ENCODE measurements at regions not wholly inside any gene's neighbourhood (a gene's known extent, or its start where the extent isn't known, plus 50 kb on each side); places are given as distances from the start of the nearest gene placed in this dataset.

DNA sequence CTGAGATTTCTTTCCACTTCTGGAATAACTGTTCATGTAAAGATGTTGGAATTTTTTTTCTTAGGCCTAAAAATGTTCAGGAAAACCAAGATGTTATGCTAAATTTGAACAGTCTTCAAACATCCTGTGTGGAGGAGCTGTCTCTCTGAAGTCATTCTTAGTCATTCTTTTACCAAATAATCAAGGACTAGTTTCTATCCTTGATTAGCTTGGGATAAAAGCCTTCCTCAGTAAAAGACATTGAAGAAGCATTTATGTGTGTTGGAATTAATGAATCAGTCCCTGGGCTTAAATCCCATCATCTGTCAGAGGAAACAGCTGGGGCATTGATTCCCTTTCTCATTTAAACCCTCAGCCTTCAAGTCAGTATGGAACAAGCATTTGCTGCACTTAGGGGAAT is 300.1 kb upstream of the NXPH2 start:
- H3K9me3 ChIP-seq (replicated peaks; ENCODE audit: control insufficient read depth, insufficient read depth, low read length), result peaks cover 2% of the 10 kb centered on the region
- no peak overlapping the region for H3K4me3 ChIP-seq (replicated peaks in 1 of 3; ENCODE audit: insufficient read depth in 1 of 3, low read depth in 1 of 3, low read length in 3 of 3)
- FAIRE-seq (no peak), DNase-seq (ENCODE audit: low read depth, low spot score) (no peak)
- BruUV-seq (replicated peaks), result no TSS peak
- no peaks in the 10 kb centered on the region for H3K4me1 ChIP-seq (ENCODE audit: control insufficient read depth, extremely low read depth, insufficient read depth, low read length)
- no peaks in the 10 kb centered on the region for H3K36me3 ChIP-seq (ENCODE audit: control insufficient read depth in 2 of 2, extremely low read depth in 1 of 2, insufficient read depth in 2 of 2, low read length in 2 of 2)
- CTCF ChIA-PET, result no interaction called here
- intact Hi-C loops (cut with micrococcal nuclease), result no loop called here
- no peak overlapping the region for H2AFZ ChIP-seq (ENCODE audit: low read depth, low read length)
- H4K20me1 ChIP-seq (replicated peaks; ENCODE audit: control insufficient read depth, extremely low read depth, insufficient read depth, low read length), result no peaks in the 10 kb centered on the region
- H3K27me3 ChIP-seq (ENCODE audit: control insufficient read depth in 2 of 2, insufficient read depth in 2 of 2, low read length in 2 of 2), result no peaks in the 10 kb centered on the region
- no peak for TF ChIP-seq GATA2 (IDR thresholded peaks at IDR 0.05; ENCODE audit: insufficient read depth, insufficient read length, low read depth, low read length)
- TF ChIP-seq, protein P1, sequence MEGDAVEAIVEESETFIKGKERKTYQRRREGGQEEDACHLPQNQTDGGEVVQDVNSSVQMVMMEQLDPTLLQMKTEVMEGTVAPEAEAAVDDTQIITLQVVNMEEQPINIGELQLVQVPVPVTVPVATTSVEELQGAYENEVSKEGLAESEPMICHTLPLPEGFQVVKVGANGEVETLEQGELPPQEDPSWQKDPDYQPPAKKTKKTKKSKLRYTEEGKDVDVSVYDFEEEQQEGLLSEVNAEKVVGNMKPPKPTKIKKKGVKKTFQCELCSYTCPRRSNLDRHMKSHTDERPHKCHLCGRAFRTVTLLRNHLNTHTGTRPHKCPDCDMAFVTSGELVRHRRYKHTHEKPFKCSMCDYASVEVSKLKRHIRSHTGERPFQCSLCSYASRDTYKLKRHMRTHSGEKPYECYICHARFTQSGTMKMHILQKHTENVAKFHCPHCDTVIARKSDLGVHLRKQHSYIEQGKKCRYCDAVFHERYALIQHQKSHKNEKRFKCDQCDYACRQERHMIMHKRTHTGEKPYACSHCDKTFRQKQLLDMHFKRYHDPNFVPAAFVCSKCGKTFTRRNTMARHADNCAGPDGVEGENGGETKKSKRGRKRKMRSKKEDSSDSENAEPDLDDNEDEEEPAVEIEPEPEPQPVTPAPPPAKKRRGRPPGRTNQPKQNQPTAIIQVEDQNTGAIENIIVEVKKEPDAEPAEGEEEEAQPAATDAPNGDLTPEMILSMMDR (IDR thresholded peaks at IDR 0.05; ENCODE audit: extremely low read depth in 1 of 2, insufficient read depth in 1 of 2, low read depth in 1 of 2, low read length in 2 of 2), result no peak
- no peak for TF ChIP-seq POLR2AphosphoS5 (IDR thresholded peaks at IDR 0.05; ENCODE audit: insufficient read depth, low read depth, low read length)
- no peak for TF ChIP-seq FOS (IDR thresholded peaks at IDR 0.05; ENCODE audit: borderline replicate concordance, insufficient read depth, low read length)
- TF ChIP-seq MYC (IDR thresholded peaks at IDR 0.05; ENCODE audit: low read depth, low read length), result no peak
- TF ChIP-seq, protein P2, sequence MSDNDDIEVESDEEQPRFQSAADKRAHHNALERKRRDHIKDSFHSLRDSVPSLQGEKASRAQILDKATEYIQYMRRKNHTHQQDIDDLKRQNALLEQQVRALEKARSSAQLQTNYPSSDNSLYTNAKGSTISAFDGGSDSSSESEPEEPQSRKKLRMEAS (IDR thresholded peaks at IDR 0.05; ENCODE audit: insufficient read depth, insufficient read length), result no peak
- TF ChIP-seq JUN (IDR thresholded peaks at IDR 0.05; ENCODE audit: borderline replicate concordance, insufficient read depth, insufficient read length, low read depth), result no peak
- TF ChIP-seq POLR2A (IDR thresholded peaks at IDR 0.05; ENCODE audit: low read depth, low read length), result no peak
- TF ChIP-seq EZH2 (IDR thresholded peaks at IDR 0.05; ENCODE audit: borderline replicate concordance, low read depth, low read length, severe bottlenecking), result no peak
- POLR2A ChIA-PET, result no interaction called here
- H3K79me2 ChIP-seq (ENCODE audit: control insufficient read depth, insufficient read depth, low read length), result no peaks in the 10 kb centered on the region
- no peaks in the 10 kb centered on the region for H3K9me1 ChIP-seq (replicated peaks; ENCODE audit: control insufficient read depth, extremely low read depth, insufficient read depth, low read length)
- no peak overlapping the region for H3K9ac ChIP-seq (replicated peaks; ENCODE audit: extremely low read depth, insufficient read depth, low read length)
- H3K4me2 ChIP-seq (ENCODE audit: insufficient read depth, low read length), result no peak overlapping the region
- no peak overlapping the region for H3K27ac ChIP-seq (ENCODE audit: insufficient read depth, low read depth, low read length)
- dilution Hi-C loops (cut with MboI; ENCODE audit: extremely low pct_ligation_motif_present, low sequenced_read_pairs), result no loop called here
